HEK293 (cell line): ENCODE measurements at regions not wholly inside any gene's neighbourhood (a gene's known extent, or its start where the extent isn't known, plus 50 kb on each side); places are given as distances from the start of the nearest gene placed in this dataset.

ENCODE experiments used
- CTCF ChIA-PET: fragments of 350-600 bp; formaldehyde crosslinking; extraction: SDS; loops from one replicate; lab custom pipeline; 2021; ENCODE audit warnings: antibody characterized with exemption; lab: Yijun Ruan, JAX
- POLR2A ChIA-PET: fragments of 300-600 bp; formaldehyde crosslinking; extraction: SDS; loops from one replicate; lab custom pipeline; 2020; ENCODE audit warnings: antibody characterized with exemption, inconsistent platforms; lab: Yijun Ruan, JAX
- H3K27ac ChIP-seq: fragments of 200-500 bp; sonication (Bioruptor generic); 2 replicates; pipeline ENCODE4 v1.5.1; 2014; ENCODE audit warnings: low read depth, low read length, control low read depth, inconsistent platforms; ENCODE audit errors: extremely low read depth
- H3K36me3 ChIP-seq, 2 experiments: fragments of 200-500 bp in 1 of 2; sonication (Bioruptor generic) in 1 of 2; 1 replicate in 1 of 2; 2 replicates in 1 of 2; pipeline ENCODE4 v1.5.1; 2014 to 2017; ENCODE audit warnings: inconsistent platforms in 2 of 2, low read length in 2 of 2; ENCODE audit not compliant: control insufficient read depth in 2 of 2, insufficient read depth in 1 of 2
- H3K4me1 ChIP-seq: fragments of 200-500 bp; sonication (Bioruptor generic); 2 replicates; pipeline ENCODE4 v1.5.1; 2014; ENCODE audit warnings: mild to moderate bottlenecking, low read length, inconsistent platforms; ENCODE audit not compliant: control insufficient read depth, insufficient read depth
- H3K4me3 ChIP-seq: 2 replicates; pipeline ENCODE4 v1.5.1; 2011; ENCODE audit warnings: low read depth, mild to moderate bottlenecking, control low read depth, low read length, moderate library complexity
- H3K9me3 ChIP-seq: fragments of 200-500 bp; sonication (Bioruptor generic); 2 replicates; pipeline ENCODE4 v1.5.1; 2014; ENCODE audit warnings: low read depth, low read length, inconsistent platforms; ENCODE audit not compliant: control insufficient read depth, insufficient read depth
- GLIS1 ChIP-seq: fragments of 450-650 bp; formaldehyde crosslinking; IDR thresholded peaks from 2 replicates; pipeline ENCODE4 v1.5.1; 2016; ENCODE audit warnings: missing biosample characterization, missing genetic modification characterization
- INSM2 ChIP-seq: fragments of 450-650 bp; formaldehyde crosslinking; IDR thresholded peaks from 2 replicates; pipeline ENCODE4 v1.5.1; 2016; ENCODE audit warnings: missing biosample characterization, missing genetic modification characterization
- PRDM10 ChIP-seq: fragments of 450-650 bp; formaldehyde crosslinking; IDR thresholded peaks from 2 replicates; pipeline ENCODE4 v1.5.1; 2016; ENCODE audit warnings: missing biosample characterization, missing genetic modification characterization
- ZNF211 ChIP-seq: fragments of 450-650 bp; formaldehyde crosslinking; IDR thresholded peaks from 2 replicates; pipeline ENCODE4 v1.5.1; 2016; ENCODE audit warnings: low read depth, missing biosample characterization, missing genetic modification characterization
- ZNF274 ChIP-seq, 2 experiments: fragments of 200-500 bp in 1 of 2; fragments of 450-650 bp in 1 of 2; sonication (Bioruptor generic) in 1 of 2; formaldehyde crosslinking in 1 of 2; IDR thresholded peaks; 2 replicates each; pipeline versions ENCODE4 v1.5.1 to v1.6.1; 2014 to 2016; ENCODE audit warnings: borderline replicate concordance in 1 of 2, inconsistent platforms in 1 of 2, low read length in 1 of 2, missing biosample characterization in 1 of 2, missing genetic modification characterization in 1 of 2
- ZNF426 ChIP-seq: fragments of 450-650 bp; formaldehyde crosslinking; IDR thresholded peaks from 2 replicates; pipeline ENCODE4 v1.5.1; 2017; ENCODE audit warnings: missing biosample characterization, missing genetic modification characterization, mild to moderate bottlenecking, inconsistent platforms, moderate library complexity
- ZNF600 ChIP-seq: fragments of 450-650 bp; formaldehyde crosslinking; IDR thresholded peaks from 2 replicates; pipeline ENCODE4 v1.5.1; 2016; ENCODE audit warnings: missing biosample characterization, missing genetic modification characterization
- ZNF621 ChIP-seq: fragments of 450-650 bp; formaldehyde crosslinking; IDR thresholded peaks from 2 replicates; pipeline ENCODE4 v1.5.1; 2017; ENCODE audit warnings: missing biosample characterization, missing genetic modification characterization
- ZNF692 ChIP-seq: fragments of 450-650 bp; formaldehyde crosslinking; IDR thresholded peaks from 2 replicates; pipeline ENCODE4 v1.5.1; 2016; ENCODE audit warnings: missing biosample characterization, missing genetic modification characterization
- ZNF76 ChIP-seq: fragments of 450-650 bp; formaldehyde crosslinking; IDR thresholded peaks from 2 replicates; pipeline ENCODE4; 2016; ENCODE audit warnings: low read depth, missing biosample characterization, missing genetic modification characterization, borderline replicate concordance
- ZNF792 ChIP-seq: fragments of 450-650 bp; formaldehyde crosslinking; IDR thresholded peaks from 2 replicates; pipeline ENCODE4 v1.5.1; 2016; ENCODE audit warnings: missing biosample characterization, missing genetic modification characterization
- ZSCAN16 ChIP-seq: fragments of 450-650 bp; formaldehyde crosslinking; IDR thresholded peaks from 2 replicates; pipeline ENCODE4 v1.5.1; 2016; ENCODE audit warnings: missing biosample characterization, missing genetic modification characterization
- ZSCAN18 ChIP-seq: fragments of 450-650 bp; formaldehyde crosslinking; IDR thresholded peaks from 2 replicates; pipeline ENCODE4 v1.5.1; 2016; ENCODE audit warnings: missing biosample characterization, missing genetic modification characterization
- ZSCAN23 ChIP-seq: fragments of 450-650 bp; formaldehyde crosslinking; IDR thresholded peaks from 2 replicates; pipeline ENCODE4 v1.5.1; 2016; ENCODE audit warnings: missing biosample characterization, missing genetic modification characterization
- TF ChIP-seq, protein P1 (sequence below): fragments of 450-650 bp; formaldehyde crosslinking; conservative IDR thresholded peaks from 2 replicates; pipeline ENCODE4 v1.5.1; 2016; ENCODE audit warnings: low read depth, missing biosample characterization, missing genetic modification characterization

DNA sequence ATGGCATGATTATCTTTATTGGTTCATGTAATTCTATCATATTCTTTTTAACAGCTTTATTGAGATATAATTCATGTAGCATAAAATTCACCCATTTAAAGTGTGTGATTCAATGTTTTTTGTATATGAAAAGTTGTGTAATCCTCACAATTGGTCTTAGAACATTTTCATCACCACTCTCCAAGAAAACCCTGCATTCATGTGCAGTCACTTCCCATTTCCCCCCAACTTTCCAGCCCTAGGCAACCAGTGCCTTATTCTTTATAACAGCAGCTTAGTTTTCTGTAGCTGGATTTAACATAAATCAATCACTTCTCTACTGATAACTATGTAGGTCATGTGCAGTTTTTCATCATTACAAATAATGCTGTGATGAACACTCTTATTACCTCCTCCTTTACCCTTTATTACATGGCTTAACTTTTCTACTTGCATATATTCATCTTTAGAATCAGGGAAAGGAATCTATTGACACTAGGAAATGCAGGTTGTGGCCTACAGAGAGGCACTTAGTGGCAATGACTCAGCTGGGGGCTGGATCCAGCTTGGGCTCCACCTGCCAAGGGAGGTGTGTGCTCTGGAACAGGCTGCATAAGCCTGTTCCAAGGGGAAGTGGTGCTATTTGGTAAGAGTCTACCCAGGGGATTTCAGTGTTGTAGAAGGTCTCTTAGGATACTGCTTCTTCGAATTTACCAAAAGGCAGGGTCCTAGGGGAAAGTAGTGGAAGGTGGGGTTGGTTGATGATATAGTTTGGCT, 89.1 kb downstream of the ETAA1 start:
- Histone ChIP-seq H3K4me1 (no peaks in the 10 kb centered on the region), H3K4me3 (no peak overlapping the region), H3K27ac (no peak overlapping the region), H3K9me3 (no peaks in the 10 kb centered on the region), H3K36me3 (no peaks in the 10 kb centered on the region)
- ChIA-PET CTCF (interaction anchor here (0.7 kb wide), 2 partner anchors 11 to 95 kb away, joined by 3 read pairs; no protein-coding TSS in a partner anchor), POLR2A (no interaction called here)
- 0 out of 2 replicates have a peak, but pooled peaks have one; percentile 30 for TF ChIP-seq GLIS1 (tag by site-specific recombination)
- TF ChIP-seq PRDM10, result 0 out of 2 replicates have a peak, but pooled peaks have one; percentile 54
- no peak for TF ChIP-seq ZNF600
- TF ChIP-seq, all 188 proteins: peak for 2

DNA sequence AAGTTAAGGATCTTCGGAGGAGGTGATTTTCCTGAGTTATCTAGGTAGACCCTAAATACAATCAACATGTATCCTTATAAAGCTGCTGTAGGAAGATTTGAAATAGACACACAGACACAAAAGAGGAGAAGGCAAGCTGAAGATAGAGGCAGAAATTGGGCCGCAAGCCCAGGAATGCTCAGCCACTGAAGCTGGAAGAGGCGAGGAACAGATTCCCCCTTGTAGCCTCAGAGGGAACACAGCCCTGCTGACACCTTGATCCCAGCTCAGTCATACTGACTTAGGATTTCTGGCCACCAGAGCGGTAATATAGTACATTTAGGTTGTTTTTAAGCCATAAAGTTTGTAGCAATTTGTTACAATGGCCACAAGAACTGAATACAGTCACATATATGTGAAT, 90.9 kb downstream of the ETAA1 start:
- ChIA-PET CTCF (interaction anchor here (0.7 to 0.9 kb wide), 2 partner anchors 11 to 88 kb away, joined by 3 read pairs; no protein-coding TSS in a partner anchor), POLR2A (interaction anchor here (0.6 kb wide), 1 partner anchor 472 kb away, joined by 4 read pairs; no protein-coding TSS in a partner anchor)
- H3K4me1 ChIP-seq, result no peaks in the 10 kb centered on the region
- H3K9me3 ChIP-seq, result no peaks in the 10 kb centered on the region
- H3K27ac ChIP-seq, result no peak overlapping the region
- no peak overlapping the region for H3K4me3 ChIP-seq
- TF ChIP-seq ZNF621, result no peak
- H3K36me3 ChIP-seq, result no peaks in the 10 kb centered on the region

DNA sequence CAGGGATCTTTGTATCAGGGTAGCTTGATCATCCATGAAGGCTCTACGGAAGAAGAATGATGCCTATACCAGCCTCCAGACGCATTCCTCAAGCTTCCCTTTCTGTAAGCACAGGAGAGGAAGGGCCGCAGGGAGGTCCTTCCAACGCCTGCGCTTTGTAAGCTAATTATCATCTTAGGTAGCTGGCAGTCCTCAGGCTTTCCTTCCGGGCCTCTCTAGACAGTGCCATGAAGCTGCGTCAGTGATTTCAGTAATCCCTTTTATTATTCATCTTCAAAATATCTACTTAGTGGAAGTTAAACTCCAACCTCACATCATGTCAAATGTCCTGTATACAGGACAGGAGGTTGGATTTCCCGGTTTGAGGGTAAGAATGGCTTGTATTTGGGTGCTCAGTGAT, 92.3 kb downstream of the ETAA1 start:
- Histone ChIP-seq H3K4me1 (no peaks in the 10 kb centered on the region), H3K9me3 (no peaks in the 10 kb centered on the region), H3K36me3 (no peaks in the 10 kb centered on the region), H3K4me3 (no peak overlapping the region), H3K27ac (no peak overlapping the region)
- TF ChIP-seq INSM2 (tag by site-specific recombination) (no peak), ZSCAN18 (no peak), ZNF211 (tag by site-specific recombination) (no peak), ZSCAN23 (tag by site-specific recombination) (no peak), ZNF792 (tag by site-specific recombination) (no peak), ZNF76 (tag by site-specific recombination) (no peak), ZSCAN16 (tag by site-specific recombination) (no peak), ZNF426 (no peak), ZNF692 (tag by site-specific recombination) (no peak), ZNF274 (IDR thresholded peaks at IDR 0.05; ENCODE audit: low read length) (no peak), ZNF274 (tag by site-specific recombination; IDR thresholded peaks at IDR 0.05; ENCODE audit: borderline replicate concordance) (no peak)
- TF ChIP-seq, protein P1, sequence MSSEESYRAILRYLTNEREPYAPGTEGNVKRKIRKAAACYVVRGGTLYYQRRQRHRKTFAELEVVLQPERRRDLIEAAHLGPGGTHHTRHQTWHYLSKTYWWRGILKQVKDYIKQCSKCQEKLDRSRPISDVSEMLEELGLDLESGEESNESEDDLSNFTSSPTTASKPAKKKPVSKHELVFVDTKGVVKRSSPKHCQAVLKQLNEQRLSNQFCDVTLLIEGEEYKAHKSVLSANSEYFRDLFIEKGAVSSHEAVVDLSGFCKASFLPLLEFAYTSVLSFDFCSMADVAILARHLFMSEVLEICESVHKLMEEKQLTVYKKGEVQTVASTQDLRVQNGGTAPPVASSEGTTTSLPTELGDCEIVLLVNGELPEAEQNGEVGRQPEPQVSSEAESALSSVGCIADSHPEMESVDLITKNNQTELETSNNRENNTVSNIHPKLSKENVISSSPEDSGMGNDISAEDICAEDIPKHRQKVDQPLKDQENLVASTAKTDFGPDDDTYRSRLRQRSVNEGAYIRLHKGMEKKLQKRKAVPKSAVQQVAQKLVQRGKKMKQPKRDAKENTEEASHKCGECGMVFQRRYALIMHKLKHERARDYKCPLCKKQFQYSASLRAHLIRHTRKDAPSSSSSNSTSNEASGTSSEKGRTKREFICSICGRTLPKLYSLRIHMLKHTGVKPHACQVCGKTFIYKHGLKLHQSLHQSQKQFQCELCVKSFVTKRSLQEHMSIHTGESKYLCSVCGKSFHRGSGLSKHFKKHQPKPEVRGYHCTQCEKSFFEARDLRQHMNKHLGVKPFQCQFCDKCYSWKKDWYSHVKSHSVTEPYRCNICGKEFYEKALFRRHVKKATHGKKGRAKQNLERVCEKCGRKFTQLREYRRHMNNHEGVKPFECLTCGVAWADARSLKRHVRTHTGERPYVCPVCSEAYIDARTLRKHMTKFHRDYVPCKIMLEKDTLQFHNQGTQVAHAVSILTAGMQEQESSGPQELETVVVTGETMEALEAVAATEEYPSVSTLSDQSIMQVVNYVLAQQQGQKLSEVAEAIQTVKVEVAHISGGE (tag by site-specific recombination), result no peak
- POLR2A ChIA-PET, result no interaction called here
- CTCF ChIA-PET, result interaction anchor here (0.5 kb wide), 1 partner anchor 813 kb away, joined by 4 read pairs; no protein-coding TSS in a partner anchor
